ENCODE measurements at regions not wholly inside any gene's neighbourhood (a gene's known extent, or its start where the extent isn't known, plus 50 kb on each side); places are given as distances from the start of the nearest gene placed in this dataset.
"Not testable (repeated sequence)": the region's sequence is repeated elsewhere in the genome, so short reads cannot be mapped to it uniquely, and the experiment has no call there.

GRCh38 chr3:127082066-127082465, 99.2 kb downstream of the PLXNA1 start:
- no peaks in the 10 kb centered on the region for H3K27me3 ChIP-seq (ENCODE audit: insufficient read depth, poor library complexity, severe bottlenecking)
- no peaks in the 10 kb centered on the region for H3K36me3 ChIP-seq (ENCODE audit: low read depth)
- no peaks in the 10 kb centered on the region for H3K9me3 ChIP-seq (ENCODE audit: severe bottlenecking)
- ATAC-seq (ENCODE audit: low read depth), result no peak
- no peak for DNase-seq (ENCODE audit: low spot score)
- no peak for TF ChIP-seq CTCF (IDR thresholded peaks at IDR 0.05; ENCODE audit: poor library complexity, severe bottlenecking)
- no peak overlapping the region for H3K4me3 ChIP-seq (ENCODE audit: severe bottlenecking)
- H3K4me1 ChIP-seq (ENCODE audit: insufficient read depth, poor library complexity, severe bottlenecking), result no peaks in the 10 kb centered on the region
- H3K27ac ChIP-seq (ENCODE audit: poor library complexity, severe bottlenecking), result no peak overlapping the region

- DNase-seq (ENCODE audit: low spot score) (no peak), ATAC-seq (ENCODE audit: low read depth) (no peak)
- no peak overlapping the region for H3K27ac ChIP-seq (ENCODE audit: poor library complexity, severe bottlenecking)
- TF ChIP-seq CTCF (IDR thresholded peaks at IDR 0.05; ENCODE audit: poor library complexity, severe bottlenecking), result no peak
- H3K27me3 ChIP-seq (ENCODE audit: insufficient read depth, poor library complexity, severe bottlenecking), result no peaks in the 10 kb centered on the region
- H3K9me3 ChIP-seq (ENCODE audit: severe bottlenecking), result no peaks in the 10 kb centered on the region
- H3K4me3 ChIP-seq (ENCODE audit: severe bottlenecking), result no peak overlapping the region
- H3K4me1 ChIP-seq (ENCODE audit: insufficient read depth, poor library complexity, severe bottlenecking), result no peaks in the 10 kb centered on the region
- no peaks in the 10 kb centered on the region for H3K36me3 ChIP-seq (ENCODE audit: low read depth)
Observed at GRCh38 chr3:127083778-127084397, 101.0 kb downstream of the PLXNA1 start.

GRCh38 chr3:127084401-127084990, 101.6 kb downstream of the PLXNA1 start:
- no peaks in the 10 kb centered on the region for H3K9me3 ChIP-seq (ENCODE audit: severe bottlenecking)
- no peak overlapping the region for H3K27ac ChIP-seq (ENCODE audit: poor library complexity, severe bottlenecking)
- H3K4me1 ChIP-seq (ENCODE audit: insufficient read depth, poor library complexity, severe bottlenecking), result no peaks in the 10 kb centered on the region
- no peaks in the 10 kb centered on the region for H3K36me3 ChIP-seq (ENCODE audit: low read depth)
- H3K27me3 ChIP-seq (ENCODE audit: insufficient read depth, poor library complexity, severe bottlenecking), result no peaks in the 10 kb centered on the region
- H3K4me3 ChIP-seq (ENCODE audit: severe bottlenecking), result no peak overlapping the region
- TF ChIP-seq CTCF (IDR thresholded peaks at IDR 0.05; ENCODE audit: poor library complexity, severe bottlenecking), result no peak
- ATAC-seq (ENCODE audit: low read depth) (no peak), DNase-seq (ENCODE audit: low spot score) (no peak)

GRCh38 chr3:127085576-127085975, 102.7 kb downstream of the PLXNA1 start:
- Histone ChIP-seq H3K9me3 (ENCODE audit: severe bottlenecking) (no peaks in the 10 kb centered on the region), H3K4me3 (ENCODE audit: severe bottlenecking) (no peak overlapping the region), H3K27me3 (ENCODE audit: insufficient read depth, poor library complexity, severe bottlenecking) (no peaks in the 10 kb centered on the region), H3K4me1 (ENCODE audit: insufficient read depth, poor library complexity, severe bottlenecking) (no peaks in the 10 kb centered on the region), H3K27ac (ENCODE audit: poor library complexity, severe bottlenecking) (no peak overlapping the region), H3K36me3 (ENCODE audit: low read depth) (no peaks in the 10 kb centered on the region)
- ATAC-seq (ENCODE audit: low read depth) (no peak), DNase-seq (ENCODE audit: low spot score) (no peak)
- no peak for TF ChIP-seq CTCF (IDR thresholded peaks at IDR 0.05; ENCODE audit: poor library complexity, severe bottlenecking)

GRCh38 chr3:127086591-127086990, 103.7 kb downstream of the PLXNA1 start:
- ATAC-seq (ENCODE audit: low read depth); H3K9me3 ChIP-seq (ENCODE audit: severe bottlenecking); H3K36me3 ChIP-seq (ENCODE audit: low read depth); DNase-seq (ENCODE audit: low spot score); H3K4me1 ChIP-seq (ENCODE audit: insufficient read depth, poor library complexity, severe bottlenecking); H3K27me3 ChIP-seq (ENCODE audit: insufficient read depth, poor library complexity, severe bottlenecking); H3K4me3 ChIP-seq (ENCODE audit: severe bottlenecking); H3K27ac ChIP-seq (ENCODE audit: poor library complexity, severe bottlenecking): not testable (repeated sequence)
